Pancreas (tissue), 10 donors: ENCODE measurements at regions not wholly inside any gene's neighbourhood (a gene's known extent, or its start where the extent isn't known, plus 50 kb on each side); places are given as distances from the start of the nearest gene placed in this dataset.

ENCODE experiments used
- ATAC-seq, 4 donors: fragments of 200-7000 bp; cut with Tn5 transposase; one replicate each; pipeline versions ENCODE4 v1.8.0 to v1.9.1; 2020; ENCODE audit warnings: mild to moderate bottlenecking in 4 of 4, moderate library complexity in 4 of 4
- DNase-seq, 6 donors: peaks; one replicate each; pipeline ENCODE4 v3.0.0-alpha.2; 2020
- FAIRE-seq: peaks from 2 replicates; lab custom pipeline; 2012; peaks lifted over from hg19 to GRCh38; lab: Jason Lieb, UNC
- H3K27ac ChIP-seq, 4 donors: fragments of 200-600 bp; sonication (generic); 1 replicate in 3 of 4; 2 replicates in 1 of 4; pipeline versions ENCODE4 v1.5.0 to v1.8.0; 2020
- H3K27me3 ChIP-seq, 4 donors: fragments of 200-600 bp; one replicate each; pipeline ENCODE4 v1.8.0; 2021
- H3K36me3 ChIP-seq, 3 donors: fragments of 200-600 bp; sonication (generic) in 1 of 3; one replicate each; pipeline versions ENCODE4 v1.5.0 to v1.8.0; 2020 to 2021
- H3K4me1 ChIP-seq, 3 donors: fragments of 200-600 bp; one replicate each; pipeline ENCODE4 v1.8.0; 2021
- H3K4me3 ChIP-seq, 4 donors: fragments of 200-600 bp; sonication (generic) in 2 of 4; one replicate each; pipeline versions ENCODE4 v1.5.0 to v1.8.0; 2020 to 2021
- H3K9me3 ChIP-seq, 4 donors: fragments of 200-600 bp; one replicate each; pipeline ENCODE4 v1.8.0; 2021
- WGBS, 2 donors: extraction: QIAGEN DNeasy Blood & Tissue Kit; methylation state at CpG; one replicate each; pipeline ENCODE4 v1.1.7; 2013; 5-methylcytosine and 5-hydroxymethylcytosine counted together
- intact Hi-C, 3 donors: fragments of 100-400 bp; cut with DNase I; formaldehyde crosslinking; loops; one replicate each; pipeline versions ENCODE4 v1.11.1 to v1.14.2; 2022
- TF ChIP-seq, protein P1 (sequence below), 4 donors: fragments of 200-600 bp; sonication (generic) in 3 of 4; IDR thresholded peaks; one replicate each; pipeline versions ENCODE4 v1.5.0 to v1.8.0; 2021; ENCODE audit warnings: antibody characterized with exemption in 4 of 4
- donor health status: healthy with polysubstance abuse.
- donor health status: DM: no; HTN: no; CAD: no; lungs with moderate emphysema.
- donor health status: DM: no; HTN: no; CAD: no.
- donor health status: control.
- donor health status: control.
- donor health status: Bipolar disorder and iron deficiency.
- donor health status: DM: yes; HTN: yes; CAD: no.
- donor health status: DM: no; HTN: no; CAD: no.
- donor health status: DM: no; HTN: no; CAD: no.
- donor health status: DM: yes; HTN: yes; CAD: no.

DNA sequence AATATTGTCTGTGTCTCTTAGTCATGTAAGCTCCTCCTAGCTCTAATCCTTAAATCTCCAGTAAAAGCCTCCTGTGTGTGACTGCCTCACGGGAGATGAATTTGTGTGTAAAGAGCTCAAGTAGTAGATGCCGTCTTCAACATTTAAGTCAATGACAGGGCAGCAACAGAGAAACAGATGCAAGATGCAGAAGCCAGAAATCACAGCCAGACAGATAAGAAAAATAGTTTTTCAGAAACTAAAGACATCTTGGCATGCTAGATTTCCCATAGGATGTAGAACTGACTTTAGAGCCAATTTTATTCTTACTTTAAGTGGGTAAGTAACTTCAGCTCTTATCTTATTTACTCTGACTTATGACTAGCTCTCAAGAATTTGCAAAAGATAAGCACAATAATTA lies 652.8 kb downstream of the KCNA4 start:
- FAIRE-seq, result no peak
- H3K36me3 ChIP-seq, result no peaks in the 10 kb centered on the region
- TF ChIP-seq, protein P1, sequence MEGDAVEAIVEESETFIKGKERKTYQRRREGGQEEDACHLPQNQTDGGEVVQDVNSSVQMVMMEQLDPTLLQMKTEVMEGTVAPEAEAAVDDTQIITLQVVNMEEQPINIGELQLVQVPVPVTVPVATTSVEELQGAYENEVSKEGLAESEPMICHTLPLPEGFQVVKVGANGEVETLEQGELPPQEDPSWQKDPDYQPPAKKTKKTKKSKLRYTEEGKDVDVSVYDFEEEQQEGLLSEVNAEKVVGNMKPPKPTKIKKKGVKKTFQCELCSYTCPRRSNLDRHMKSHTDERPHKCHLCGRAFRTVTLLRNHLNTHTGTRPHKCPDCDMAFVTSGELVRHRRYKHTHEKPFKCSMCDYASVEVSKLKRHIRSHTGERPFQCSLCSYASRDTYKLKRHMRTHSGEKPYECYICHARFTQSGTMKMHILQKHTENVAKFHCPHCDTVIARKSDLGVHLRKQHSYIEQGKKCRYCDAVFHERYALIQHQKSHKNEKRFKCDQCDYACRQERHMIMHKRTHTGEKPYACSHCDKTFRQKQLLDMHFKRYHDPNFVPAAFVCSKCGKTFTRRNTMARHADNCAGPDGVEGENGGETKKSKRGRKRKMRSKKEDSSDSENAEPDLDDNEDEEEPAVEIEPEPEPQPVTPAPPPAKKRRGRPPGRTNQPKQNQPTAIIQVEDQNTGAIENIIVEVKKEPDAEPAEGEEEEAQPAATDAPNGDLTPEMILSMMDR (IDR thresholded peaks at IDR 0.05), result no peak
- no peaks in the 10 kb centered on the region for H3K27me3 ChIP-seq
- no peaks in the 10 kb centered on the region for H3K9me3 ChIP-seq
- no peak overlapping the region for H3K27ac ChIP-seq
- H3K4me1 ChIP-seq, result no peaks in the 10 kb centered on the region
- ATAC-seq, result no peak
- WGBS, 2 donors, result 69 to 92% methylated on average over 2 of the region's 2 CpGs
- intact Hi-C loops, result no loop called here
- no peak for DNase-seq
- H3K4me3 ChIP-seq, result no peak overlapping the region

DNA sequence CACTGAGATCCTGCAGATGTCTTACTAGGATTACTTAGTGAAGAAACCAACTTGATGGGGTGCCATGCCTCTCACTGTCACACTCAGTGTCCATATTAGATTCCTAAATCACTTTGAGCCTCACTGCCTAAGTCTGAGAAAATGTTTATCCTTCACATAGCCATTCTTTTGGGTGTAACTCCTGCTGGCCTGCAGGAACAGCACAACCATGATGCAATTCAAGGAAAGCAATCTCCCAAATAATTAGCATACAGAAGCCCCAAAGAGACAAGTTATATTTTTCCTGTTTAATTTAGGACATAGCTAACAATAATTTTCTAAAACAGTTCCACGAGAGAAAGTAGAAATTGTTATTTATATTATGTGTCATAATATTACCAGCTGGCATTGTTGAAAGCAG lies 655.5 kb downstream of the KCNA4 start:
- DNase-seq, result no peak
- intact Hi-C loops, result no loop called here
- Histone ChIP-seq H3K27me3 (no peaks in the 10 kb centered on the region), H3K4me3 (no peak overlapping the region), H3K4me1 (no peaks in the 10 kb centered on the region), H3K9me3 (no peaks in the 10 kb centered on the region), H3K27ac (no peak overlapping the region), H3K36me3 (no peaks in the 10 kb centered on the region)
- ATAC-seq, result no peak
- FAIRE-seq, result no peak
- TF ChIP-seq, protein P1 (IDR thresholded peaks at IDR 0.05), result no peak
- 38 to 43% methylated on average over 1 of the region's 1 CpG for WGBS, 2 donors

DNA sequence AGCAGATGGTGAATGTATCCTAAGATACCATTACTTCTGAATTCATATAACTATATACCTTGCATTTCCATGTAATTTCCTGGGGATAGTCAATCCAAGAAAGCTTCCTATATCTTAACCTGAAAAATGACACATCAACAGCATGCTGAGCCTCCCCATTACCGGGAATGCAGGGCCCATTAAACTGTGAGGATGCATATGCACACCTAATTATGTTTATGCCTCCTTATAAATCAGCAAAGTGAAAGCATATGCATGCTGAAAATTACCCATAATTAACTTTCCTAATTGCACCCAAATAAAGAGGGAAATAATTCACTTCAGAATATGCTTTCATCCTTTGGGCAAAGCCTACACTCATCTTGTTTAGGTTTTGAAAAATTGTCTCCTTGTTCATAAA lies 663.0 kb downstream of the KCNA4 start:
- H3K4me1 ChIP-seq, result no peaks in the 10 kb centered on the region
- WGBS, 2 donors, result 63 to 73% methylated on average over 1 of the region's 1 CpG
- TF ChIP-seq, protein P1 (IDR thresholded peaks at IDR 0.05), result no peak
- no peak overlapping the region for H3K27ac ChIP-seq
- no peaks in the 10 kb centered on the region for H3K9me3 ChIP-seq
- H3K4me3 ChIP-seq, result no peak overlapping the region
- no peaks in the 10 kb centered on the region for H3K27me3 ChIP-seq
- no peaks in the 10 kb centered on the region for H3K36me3 ChIP-seq
- DNase-seq (no peak), ATAC-seq (no peak), FAIRE-seq (no peak)
- intact Hi-C loops, result no loop called here

DNA sequence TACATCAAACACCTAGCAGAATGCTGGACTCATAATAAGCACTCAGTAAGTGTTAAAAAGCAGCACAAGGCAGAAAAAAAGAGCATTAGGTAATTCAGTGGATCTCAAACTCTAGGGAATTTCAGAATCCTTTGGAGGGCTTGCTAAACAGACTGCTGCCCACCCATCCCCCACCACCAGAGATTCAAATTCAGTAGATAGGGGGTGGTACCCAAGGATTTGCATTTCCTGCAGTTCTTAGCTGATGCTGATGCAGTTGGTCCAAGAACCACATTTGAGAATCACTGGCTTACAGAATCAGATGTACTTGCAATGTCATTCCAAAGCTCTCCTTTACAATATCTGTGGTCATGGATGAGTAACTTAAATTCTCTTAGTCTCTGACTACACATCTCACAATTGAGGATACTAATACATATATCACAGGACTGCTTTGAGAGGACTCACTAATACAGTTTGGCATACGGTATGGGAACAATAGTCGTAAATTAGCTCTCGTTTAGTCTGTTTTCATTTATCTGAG lies 664.5 kb downstream of the KCNA4 start:
- ATAC-seq (no peak), DNase-seq (no peak), FAIRE-seq (no peak)
- no peak overlapping the region for H3K4me3 ChIP-seq
- H3K36me3 ChIP-seq, result no peaks in the 10 kb centered on the region
- no peak overlapping the region for H3K27ac ChIP-seq
- no peaks in the 10 kb centered on the region for H3K27me3 ChIP-seq
- intact Hi-C loops, result no loop called here
- H3K9me3 ChIP-seq, result no peaks in the 10 kb centered on the region
- no peaks in the 10 kb centered on the region for H3K4me1 ChIP-seq
- TF ChIP-seq, protein P1 (IDR thresholded peaks at IDR 0.05), result no peak
- 61 to 77% methylated on average over 3 of the region's 3 CpGs for WGBS, 2 donors

DNA sequence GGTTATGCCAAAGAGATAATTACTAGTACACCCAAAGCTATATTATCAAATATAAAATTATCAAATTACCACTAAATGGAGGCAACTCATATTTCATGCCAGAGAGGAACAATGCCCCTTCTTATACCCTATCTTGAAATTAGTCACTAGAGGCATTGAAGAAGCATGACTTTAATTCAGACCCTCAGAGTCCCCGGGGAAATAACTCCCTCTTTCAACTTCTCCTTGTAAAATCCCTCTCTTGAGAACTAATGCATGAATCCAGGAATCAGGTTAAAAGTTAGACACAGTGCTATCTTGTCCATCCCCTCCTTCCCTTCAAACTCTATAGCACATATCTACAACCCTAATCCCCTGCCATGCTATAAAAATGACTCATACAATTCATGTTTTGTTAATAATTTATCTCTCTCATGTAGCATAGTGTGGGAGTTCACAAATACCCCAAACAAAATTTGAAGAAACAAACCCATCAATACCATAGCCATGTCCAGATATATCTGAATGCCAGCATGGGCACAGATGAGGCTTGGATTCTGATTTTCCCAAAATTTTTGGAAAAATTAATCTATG lies 665.4 kb downstream of the KCNA4 start:
- intact Hi-C loops, result no loop called here
- FAIRE-seq, result no peak
- Histone ChIP-seq H3K27ac (no peak overlapping the region), H3K4me3 (no peak overlapping the region), H3K36me3 (no peaks in the 10 kb centered on the region), H3K9me3 (no peaks in the 10 kb centered on the region), H3K27me3 (no peaks in the 10 kb centered on the region), H3K4me1 (no peaks in the 10 kb centered on the region)
- TF ChIP-seq, protein P1 (IDR thresholded peaks at IDR 0.05), result no peak
- no peak for DNase-seq
- 26 to 30% methylated on average over 1 of the region's 1 CpG for WGBS, 2 donors
- ATAC-seq, result no peak
